ENCODE measurements at regions not wholly inside any gene's neighbourhood (a gene's known extent, or its start where the extent isn't known, plus 50 kb on each side); places are given as distances from the start of the nearest gene placed in this dataset.

DNA sequence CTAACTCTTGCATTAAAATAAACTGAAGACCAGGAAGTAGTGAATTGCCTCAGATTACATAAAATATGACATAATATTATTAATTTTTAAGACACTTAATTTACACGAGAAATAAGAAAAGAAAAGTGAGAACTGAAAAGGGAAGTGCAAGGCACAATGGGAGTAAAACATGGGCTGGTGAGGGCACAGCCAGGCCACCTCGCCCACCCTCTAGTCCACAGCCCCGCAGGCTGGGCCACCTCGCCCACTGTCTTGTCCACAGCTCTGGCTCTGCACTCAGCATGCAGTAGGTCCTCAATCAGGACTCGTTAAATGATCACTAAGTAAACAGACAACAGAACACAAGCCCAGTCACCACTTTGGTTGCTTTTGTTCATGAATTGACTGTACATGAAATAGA lies 67.8 kb upstream of the ARHGEF7 start:
- DNase-seq (ENCODE audit: low read depth in 1 of 2, low spot score in 1 of 2): no peak
- in situ Hi-C loops (cut with HindIII; ENCODE audit: low pct_unique_long_range_greater_than_20kb, low sequenced_read_pairs): no loop called here
- no peak for TF ChIP-seq JUND (IDR thresholded peaks at IDR 0.05; ENCODE audit: low read depth)

GRCh38 chr13:111046590-111047141 lies 68.4 kb upstream of the ARHGEF7 start:
- no peak for TF ChIP-seq JUND (IDR thresholded peaks at IDR 0.05; ENCODE audit: low read depth)
- in situ Hi-C loops (cut with HindIII; ENCODE audit: low pct_unique_long_range_greater_than_20kb, low sequenced_read_pairs): no loop called here
- DNase-seq (ENCODE audit: low read depth in 1 of 2, low spot score in 1 of 2): no peak

DNA sequence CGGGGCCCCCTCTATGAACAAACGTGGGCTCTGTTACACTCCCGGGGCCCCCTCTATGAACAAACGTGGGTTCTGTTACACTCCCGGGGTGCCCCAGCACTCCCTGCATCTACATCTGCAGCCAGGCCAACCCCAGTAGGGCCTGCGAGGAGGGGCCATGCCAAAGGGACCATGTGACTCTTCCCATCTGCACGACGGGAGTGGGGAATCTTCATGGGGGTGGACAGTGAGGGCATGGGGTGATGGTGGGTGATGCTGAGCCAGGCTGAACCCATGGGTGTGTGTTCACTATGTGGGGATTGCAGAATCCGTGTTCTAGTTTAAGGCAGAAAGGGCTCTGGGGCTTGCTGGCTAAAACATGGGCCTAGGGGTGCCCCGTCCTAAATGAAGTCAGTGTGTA lies 69.9 kb upstream of the ARHGEF7 start:
- no peak for TF ChIP-seq JUND (IDR thresholded peaks at IDR 0.05; ENCODE audit: low read depth)
- in situ Hi-C loops (cut with HindIII; ENCODE audit: low pct_unique_long_range_greater_than_20kb, low sequenced_read_pairs): no loop called here
- no peak for DNase-seq (ENCODE audit: low read depth in 1 of 2, low spot score in 1 of 2)

- DNase-seq (ENCODE audit: low read depth in 1 of 2, low spot score in 1 of 2): no peak
- no peak for TF ChIP-seq JUND (IDR thresholded peaks at IDR 0.05; ENCODE audit: low read depth)
- in situ Hi-C loops (cut with HindIII; ENCODE audit: low pct_unique_long_range_greater_than_20kb, low sequenced_read_pairs): no loop called here
Measured at GRCh38 chr13:111044087-111044830, 70.9 kb upstream of the ARHGEF7 start.

DNA sequence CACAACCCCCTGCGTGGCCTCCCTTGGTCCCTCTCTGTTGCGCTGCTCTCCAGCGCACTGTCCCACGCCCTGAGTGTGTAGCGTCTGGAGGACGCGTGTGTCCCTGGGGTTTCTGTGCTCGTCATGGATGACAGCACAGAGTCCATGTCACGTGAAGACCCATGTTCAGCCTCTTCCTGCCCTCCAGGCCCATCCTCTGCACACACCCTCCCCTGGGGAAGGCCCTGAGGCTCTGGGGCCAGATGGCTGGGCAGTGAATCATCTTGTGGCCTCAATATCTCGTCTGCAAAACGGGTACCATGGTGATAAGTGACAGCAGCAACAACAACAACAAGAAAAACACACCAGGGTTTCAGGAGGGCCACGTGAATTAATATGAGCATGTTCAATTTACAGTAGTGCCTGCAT lies 71.5 kb upstream of the ARHGEF7 start:
- no peak for DNase-seq (ENCODE audit: low read depth in 1 of 2, low spot score in 1 of 2)
- no peak for TF ChIP-seq JUND (IDR thresholded peaks at IDR 0.05; ENCODE audit: low read depth)
- in situ Hi-C loops (cut with HindIII; ENCODE audit: low pct_unique_long_range_greater_than_20kb, low sequenced_read_pairs): no loop called here

DNA sequence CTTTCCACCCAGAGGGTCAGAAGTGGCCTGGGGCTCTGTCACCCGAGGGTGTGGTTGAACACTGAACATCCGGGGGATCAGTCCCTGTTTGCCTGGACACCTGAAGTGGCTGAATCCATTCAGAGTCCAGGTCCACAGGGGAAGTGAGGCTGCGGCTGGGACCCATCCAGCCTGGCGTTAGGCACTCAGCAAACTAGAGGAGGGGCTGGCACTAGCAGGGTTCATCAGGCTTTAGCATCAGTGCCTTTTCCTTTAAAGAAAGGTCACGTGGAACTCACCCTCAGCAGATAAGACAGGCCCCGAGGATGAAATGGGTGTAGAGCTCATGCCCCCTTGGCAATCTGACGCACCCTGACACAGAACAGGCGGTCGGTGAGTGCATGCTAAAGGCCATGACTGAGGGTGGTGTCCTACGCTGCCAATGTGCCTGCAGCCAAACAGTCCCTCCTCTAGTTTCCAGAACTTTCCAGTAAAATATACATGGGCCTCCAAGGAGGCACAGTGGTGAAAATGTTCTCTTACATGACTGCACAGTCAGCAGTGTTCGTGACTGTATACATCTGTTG lies 72.4 kb upstream of the ARHGEF7 start:
- TF ChIP-seq JUND (IDR thresholded peaks at IDR 0.05; ENCODE audit: low read depth): no peak
- DNase-seq (ENCODE audit: low read depth in 1 of 2, low spot score in 1 of 2): no peak
- in situ Hi-C loops (cut with HindIII; ENCODE audit: low pct_unique_long_range_greater_than_20kb, low sequenced_read_pairs): no loop called here

DNA sequence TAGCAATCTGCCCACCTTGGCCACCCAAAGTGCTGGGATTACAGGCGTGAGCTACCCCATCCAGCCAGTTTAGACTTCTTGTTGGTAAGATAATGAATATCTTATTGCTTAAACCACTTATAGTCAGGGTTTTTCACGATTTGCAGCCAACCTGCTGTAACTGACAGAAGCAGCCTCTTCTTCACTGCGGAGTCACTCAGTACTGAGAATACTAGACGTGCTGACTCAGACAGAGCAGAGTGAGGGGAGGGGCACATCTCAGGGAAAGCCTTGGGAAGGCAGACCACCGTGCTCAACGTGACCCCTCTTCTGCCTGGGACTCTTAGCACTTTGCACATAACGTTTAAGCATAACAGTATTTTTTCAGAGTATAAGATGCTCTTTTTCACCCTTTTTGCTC lies 74.3 kb upstream of the ARHGEF7 start:
- in situ Hi-C loops (cut with HindIII; ENCODE audit: low pct_unique_long_range_greater_than_20kb, low sequenced_read_pairs): no loop called here
- TF ChIP-seq JUND (IDR thresholded peaks at IDR 0.05; ENCODE audit: low read depth): no peak
- no peak for DNase-seq (ENCODE audit: low read depth in 1 of 2, low spot score in 1 of 2)

GRCh38 chr13:111039735-111040134 lies 75.4 kb upstream of the ARHGEF7 start:
- TF ChIP-seq JUND (IDR thresholded peaks at IDR 0.05; ENCODE audit: low read depth): no peak
- in situ Hi-C loops (cut with HindIII; ENCODE audit: low pct_unique_long_range_greater_than_20kb, low sequenced_read_pairs): no loop called here
- DNase-seq (ENCODE audit: low read depth in 1 of 2, low spot score in 1 of 2): no peak

DNA sequence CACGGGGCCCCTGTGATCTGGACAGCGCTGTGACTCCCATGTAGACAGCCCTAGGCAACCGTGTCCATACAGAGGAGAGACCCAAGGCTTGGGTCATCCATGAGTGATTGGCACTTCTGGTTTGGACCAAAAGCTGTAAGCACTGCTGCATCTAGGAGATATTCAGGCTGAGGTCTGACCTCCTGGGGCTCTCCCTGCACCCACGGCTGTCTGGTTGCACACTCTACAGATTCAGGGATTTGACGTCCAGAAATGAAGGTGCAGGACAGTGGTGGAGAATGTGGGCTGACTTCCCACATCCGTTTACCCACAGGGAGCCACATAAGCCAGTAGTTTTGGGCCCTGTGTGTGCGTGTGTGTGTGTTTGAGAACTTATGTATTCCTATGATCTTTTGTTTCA lies 76.2 kb upstream of the ARHGEF7 start:
- no peak for DNase-seq (ENCODE audit: low read depth in 1 of 2, low spot score in 1 of 2)
- in situ Hi-C loops (cut with HindIII; ENCODE audit: low pct_unique_long_range_greater_than_20kb, low sequenced_read_pairs): no loop called here
- TF ChIP-seq JUND (IDR thresholded peaks at IDR 0.05; ENCODE audit: low read depth): no peak

GRCh38 chr13:111037927-111038326 lies 77.2 kb upstream of the ARHGEF7 start:
- no peak for DNase-seq (ENCODE audit: low read depth in 1 of 2, low spot score in 1 of 2)
- in situ Hi-C loops (cut with HindIII; ENCODE audit: low pct_unique_long_range_greater_than_20kb, low sequenced_read_pairs): no loop called here
- no peak for TF ChIP-seq JUND (IDR thresholded peaks at IDR 0.05; ENCODE audit: low read depth)

- no peak for DNase-seq (ENCODE audit: low read depth in 1 of 2, low spot score in 1 of 2)
- TF ChIP-seq JUND (IDR thresholded peaks at IDR 0.05; ENCODE audit: low read depth): no peak
- in situ Hi-C loops (cut with HindIII; ENCODE audit: low pct_unique_long_range_greater_than_20kb, low sequenced_read_pairs): no loop called here
Measured at GRCh38 chr13:111036665-111037064, 78.4 kb upstream of the ARHGEF7 start.

DNA sequence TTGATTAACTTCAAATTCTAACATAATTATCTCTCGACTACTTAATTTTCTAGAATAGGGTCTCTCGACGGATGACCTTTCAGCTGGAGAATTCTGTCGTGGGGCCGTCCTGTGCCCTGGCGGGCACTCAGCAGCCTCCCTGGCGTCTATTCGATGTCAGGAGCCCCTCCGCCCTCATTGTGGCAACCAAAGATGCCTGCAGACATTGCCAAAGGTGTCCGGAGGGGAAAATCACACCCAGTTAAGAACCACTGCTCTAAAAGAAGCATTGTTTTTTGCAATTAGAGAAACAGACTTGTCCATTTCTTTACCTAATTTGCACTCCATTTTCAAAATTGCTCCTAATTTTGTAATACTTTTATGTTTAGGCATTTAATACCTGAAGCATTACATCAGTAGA lies 79.2 kb upstream of the ARHGEF7 start:
- TF ChIP-seq JUND (IDR thresholded peaks at IDR 0.05; ENCODE audit: low read depth): no peak
- DNase-seq (ENCODE audit: low read depth in 1 of 2, low spot score in 1 of 2): no peak
- in situ Hi-C loops (cut with HindIII; ENCODE audit: low pct_unique_long_range_greater_than_20kb, low sequenced_read_pairs): no loop called here

- DNase-seq (ENCODE audit: low read depth in 1 of 2, low spot score in 1 of 2): no peak
- TF ChIP-seq JUND (IDR thresholded peaks at IDR 0.05; ENCODE audit: low read depth): no peak
Measured at GRCh38 chr13:111034811-111035210, 80.3 kb upstream of the ARHGEF7 start.

More at GRCh38 chr13:111034811-111035210, 80.3 kb upstream of the ARHGEF7 start:
- in situ Hi-C loops (cut with HindIII; ENCODE audit: low pct_unique_long_range_greater_than_20kb, low sequenced_read_pairs): no loop called here

Measured in T47D (cell line).